ENCODE measurements at regions not wholly inside any gene's neighbourhood (a gene's known extent, or its start where the extent isn't known, plus 50 kb on each side); places are given as distances from the start of the nearest gene placed in this dataset.

GRCh38 chr20:62543470-62544302 lies 67.9 kb upstream of the GATA5 start:
- intact Hi-C loops (cut with micrococcal nuclease): no loop called here
- no peaks in the 10 kb centered on the region for H3K9me3 ChIP-seq (ENCODE audit: control insufficient read depth, insufficient read depth, low read length)
- ATAC-seq (peak in 1 of 3 donors; percentile 19), DNase-seq (no peak)
- H3K27me3 ChIP-seq (ENCODE audit: control insufficient read depth, insufficient read depth, low read length): no peaks in the 10 kb centered on the region
- peaks cover 41% of the 10 kb centered on the region for H3K4me1 ChIP-seq (ENCODE audit: control insufficient read depth, insufficient read depth, low read length)
- no peaks in the 10 kb centered on the region for H3K36me3 Mint-ChIP-seq
- H3K27ac Mint-ChIP-seq: no peak overlapping the region
- no peaks in the 10 kb centered on the region for H3K36me3 ChIP-seq (ENCODE audit: control insufficient read depth, insufficient read depth, low read length)
- TF ChIP-seq, protein P1, sequence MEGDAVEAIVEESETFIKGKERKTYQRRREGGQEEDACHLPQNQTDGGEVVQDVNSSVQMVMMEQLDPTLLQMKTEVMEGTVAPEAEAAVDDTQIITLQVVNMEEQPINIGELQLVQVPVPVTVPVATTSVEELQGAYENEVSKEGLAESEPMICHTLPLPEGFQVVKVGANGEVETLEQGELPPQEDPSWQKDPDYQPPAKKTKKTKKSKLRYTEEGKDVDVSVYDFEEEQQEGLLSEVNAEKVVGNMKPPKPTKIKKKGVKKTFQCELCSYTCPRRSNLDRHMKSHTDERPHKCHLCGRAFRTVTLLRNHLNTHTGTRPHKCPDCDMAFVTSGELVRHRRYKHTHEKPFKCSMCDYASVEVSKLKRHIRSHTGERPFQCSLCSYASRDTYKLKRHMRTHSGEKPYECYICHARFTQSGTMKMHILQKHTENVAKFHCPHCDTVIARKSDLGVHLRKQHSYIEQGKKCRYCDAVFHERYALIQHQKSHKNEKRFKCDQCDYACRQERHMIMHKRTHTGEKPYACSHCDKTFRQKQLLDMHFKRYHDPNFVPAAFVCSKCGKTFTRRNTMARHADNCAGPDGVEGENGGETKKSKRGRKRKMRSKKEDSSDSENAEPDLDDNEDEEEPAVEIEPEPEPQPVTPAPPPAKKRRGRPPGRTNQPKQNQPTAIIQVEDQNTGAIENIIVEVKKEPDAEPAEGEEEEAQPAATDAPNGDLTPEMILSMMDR (IDR thresholded peaks at IDR 0.05): no peak
- H3K27me3 Mint-ChIP-seq (ENCODE audit: low read depth in 2 of 2): peaks cover 0 to 4% of the 10 kb centered on the region in 2 donors
- H3K4me3 Mint-ChIP-seq: no peak overlapping the region
- no peak overlapping the region for H3K27ac ChIP-seq (ENCODE audit: low read length)
- 81% methylated on average over 27 of the region's 27 CpGs for WGBS (ENCODE audit: insufficient coverage)
- peaks cover 0 to 25% of the 10 kb centered on the region in 2 donors for H3K4me1 Mint-ChIP-seq
- no peak overlapping the region for H3K4me3 ChIP-seq (ENCODE audit: low read length)
- no peaks in the 10 kb centered on the region for H3K9me3 Mint-ChIP-seq

GRCh38 chr20:62544505-62545055 lies 68.8 kb upstream of the GATA5 start:
- Mint-ChIP-seq H3K9me3 (no peaks in the 10 kb centered on the region), H3K27ac (no peak overlapping the region), H3K27me3 (ENCODE audit: low read depth in 2 of 2) (peaks cover 0 to 4% of the 10 kb centered on the region in 2 donors), H3K36me3 (no peaks in the 10 kb centered on the region), H3K4me3 (no peak overlapping the region), H3K4me1 (peaks cover 0 to 34% of the 10 kb centered on the region in 2 donors)
- WGBS (ENCODE audit: insufficient coverage): 92% methylated on average over 8 of the region's 9 CpGs
- intact Hi-C loops (cut with micrococcal nuclease): no loop called here
- TF ChIP-seq, protein P1 (IDR thresholded peaks at IDR 0.05): no peak
- Histone ChIP-seq H3K36me3 (ENCODE audit: control insufficient read depth, insufficient read depth, low read length) (no peaks in the 10 kb centered on the region), H3K4me3 (ENCODE audit: low read length) (no peak overlapping the region), H3K27ac (ENCODE audit: low read length) (no peak overlapping the region), H3K9me3 (ENCODE audit: control insufficient read depth, insufficient read depth, low read length) (no peaks in the 10 kb centered on the region), H3K27me3 (ENCODE audit: control insufficient read depth, insufficient read depth, low read length) (peaks cover 2% of the 10 kb centered on the region), H3K4me1 (ENCODE audit: control insufficient read depth, insufficient read depth, low read length) (peaks cover 50% of the 10 kb centered on the region)
- ATAC-seq (no peak), DNase-seq (no peak)

DNA sequence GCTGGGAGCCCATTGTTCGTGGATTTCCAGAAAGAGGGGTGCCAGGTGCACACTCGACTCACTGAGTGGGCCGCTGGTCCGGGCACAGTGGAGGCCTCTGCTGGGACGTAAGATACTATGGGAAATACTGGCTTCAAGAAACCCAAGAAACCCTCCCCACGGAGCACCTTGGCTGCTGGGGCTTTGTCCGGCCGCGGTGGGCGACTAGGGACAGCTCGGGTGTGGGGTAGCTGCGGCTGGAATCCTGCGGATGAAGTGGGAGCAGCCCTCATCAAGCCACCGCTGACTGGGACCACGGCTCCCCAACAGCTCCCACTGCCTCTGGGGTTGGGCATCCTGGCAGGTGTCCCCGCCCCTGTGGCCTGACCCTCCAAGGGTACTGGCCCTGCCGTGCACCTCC lies 69.5 kb upstream of the GATA5 start:
- TF ChIP-seq, protein P1 (IDR thresholded peaks at IDR 0.05): no peak
- Histone ChIP-seq H3K4me3 (ENCODE audit: low read length) (no peak overlapping the region), H3K36me3 (ENCODE audit: control insufficient read depth, insufficient read depth, low read length) (no peaks in the 10 kb centered on the region), H3K27me3 (ENCODE audit: control insufficient read depth, insufficient read depth, low read length) (peaks cover 8% of the 10 kb centered on the region), H3K4me1 (ENCODE audit: control insufficient read depth, insufficient read depth, low read length) (peaks cover 57% of the 10 kb centered on the region), H3K27ac (ENCODE audit: low read length) (no peak overlapping the region), H3K9me3 (ENCODE audit: control insufficient read depth, insufficient read depth, low read length) (no peaks in the 10 kb centered on the region)
- DNase-seq (no peak), ATAC-seq (no peak)
- Mint-ChIP-seq H3K36me3 (no peaks in the 10 kb centered on the region), H3K27me3 (ENCODE audit: low read depth in 2 of 2) (peaks cover 0 to 4% of the 10 kb centered on the region in 2 donors), H3K4me3 (no peak overlapping the region), H3K4me1 (peaks cover under 1 to 34% of the 10 kb centered on the region in 2 donors), H3K9me3 (no peaks in the 10 kb centered on the region), H3K27ac (no peak overlapping the region)
- intact Hi-C loops (cut with micrococcal nuclease): no loop called here
- 96% methylated on average over 17 of the region's 17 CpGs for WGBS (ENCODE audit: insufficient coverage)

Measured in natural killer cell (primary cell).